ENCODE measurements at regions not wholly inside any gene's neighbourhood (a gene's known extent, or its start where the extent isn't known, plus 50 kb on each side); places are given as distances from the start of the nearest gene placed in this dataset.

GRCh38 chr1:194225821-194226220 lies 1039.4 kb upstream of the B3GALT2 start:
- TF ChIP-seq, protein P1, sequence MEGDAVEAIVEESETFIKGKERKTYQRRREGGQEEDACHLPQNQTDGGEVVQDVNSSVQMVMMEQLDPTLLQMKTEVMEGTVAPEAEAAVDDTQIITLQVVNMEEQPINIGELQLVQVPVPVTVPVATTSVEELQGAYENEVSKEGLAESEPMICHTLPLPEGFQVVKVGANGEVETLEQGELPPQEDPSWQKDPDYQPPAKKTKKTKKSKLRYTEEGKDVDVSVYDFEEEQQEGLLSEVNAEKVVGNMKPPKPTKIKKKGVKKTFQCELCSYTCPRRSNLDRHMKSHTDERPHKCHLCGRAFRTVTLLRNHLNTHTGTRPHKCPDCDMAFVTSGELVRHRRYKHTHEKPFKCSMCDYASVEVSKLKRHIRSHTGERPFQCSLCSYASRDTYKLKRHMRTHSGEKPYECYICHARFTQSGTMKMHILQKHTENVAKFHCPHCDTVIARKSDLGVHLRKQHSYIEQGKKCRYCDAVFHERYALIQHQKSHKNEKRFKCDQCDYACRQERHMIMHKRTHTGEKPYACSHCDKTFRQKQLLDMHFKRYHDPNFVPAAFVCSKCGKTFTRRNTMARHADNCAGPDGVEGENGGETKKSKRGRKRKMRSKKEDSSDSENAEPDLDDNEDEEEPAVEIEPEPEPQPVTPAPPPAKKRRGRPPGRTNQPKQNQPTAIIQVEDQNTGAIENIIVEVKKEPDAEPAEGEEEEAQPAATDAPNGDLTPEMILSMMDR (IDR thresholded peaks at IDR 0.05; ENCODE audit: low read length), result no peak
- TF ChIP-seq EZH2 (IDR thresholded peaks at IDR 0.05; ENCODE audit: borderline replicate concordance, low read length), result no peak
